ENCODE measurements at regions not wholly inside any gene's neighbourhood (a gene's known extent, or its start where the extent isn't known, plus 50 kb on each side); places are given as distances from the start of the nearest gene placed in this dataset.

GRCh38 chr7:86201767-86202166 is 441.9 kb upstream of the GRM3 start:
- no peak for TF ChIP-seq CTCF (IDR thresholded peaks at IDR 0.05; ENCODE audit: low read depth, low read length, poor library complexity, severe bottlenecking)
- no peak for TF ChIP-seq EZH2phosphoT487 (IDR thresholded peaks at IDR 0.05; ENCODE audit: borderline replicate concordance, low read length)
